H1 (cell line): ENCODE measurements at regions not wholly inside any gene's neighbourhood (a gene's known extent, or its start where the extent isn't known, plus 50 kb on each side); places are given as distances from the start of the nearest gene placed in this dataset.

ENCODE experiments used
- CTCF ChIA-PET: fragments of 300-600 bp; sonication (Branson Sonifier 250); formaldehyde crosslinking; loops from one replicate; lab custom pipeline; 2021; ENCODE audit not compliant: partially characterized antibody; lab: Charles Lee
- POLR2A ChIA-PET: fragments of 300-600 bp; sonication (Branson Sonifier 250); formaldehyde crosslinking; loops from one replicate; lab custom pipeline; 2021; ENCODE audit warnings: inconsistent platforms; ENCODE audit not compliant: partially characterized antibody; lab: Charles Lee
- DNase-seq, 2 experiments: peaks; one replicate each; pipeline versions ENCODE4 v3.0.0 to v3.0.0-alpha.2; 2010 to 2022; ENCODE audit warnings: low spot score in 2 of 2, low read depth in 1 of 2, mixed read lengths in 1 of 2
- FAIRE-seq: peaks from 2 replicates; lab custom pipeline; 2011; peaks lifted over from hg19 to GRCh38; lab: Jason Lieb, UNC
- H2AFZ ChIP-seq: 2 replicates; pipeline ENCODE4 v1.8.1; 2012; ENCODE audit warnings: low read length, inconsistent platforms
- H2AK5ac ChIP-seq: 2 replicates; pipeline ENCODE4 v1.6.1; 2013; ENCODE audit warnings: low read depth, low read length
- H2BK120ac ChIP-seq: replicated peaks from 2 replicates; pipeline ENCODE3; 2013; ENCODE audit warnings: low read depth, low read length, inconsistent platforms
- H2BK12ac ChIP-seq: 2 replicates; pipeline ENCODE4 v1.6.1; 2013; ENCODE audit warnings: low read depth, low read length
- H2BK15ac ChIP-seq: 2 replicates; pipeline ENCODE4 v1.6.1; 2013; ENCODE audit warnings: low read length
- H2BK20ac ChIP-seq: 2 replicates; pipeline ENCODE4 v1.6.1; 2013; ENCODE audit warnings: low read length
- H2BK5ac ChIP-seq: 2 replicates; pipeline ENCODE4 v1.6.1; 2013; ENCODE audit warnings: low read depth, low read length
- H3K14ac ChIP-seq: 2 replicates; pipeline ENCODE4 v1.6.1; 2013; ENCODE audit warnings: inconsistent platforms; ENCODE audit not compliant: insufficient read length
- H3K18ac ChIP-seq: 2 replicates; pipeline ENCODE4 v1.6.1; 2013; ENCODE audit warnings: low read length; ENCODE audit errors: extremely low read depth
- H3K23ac ChIP-seq: 2 replicates; pipeline ENCODE4 v1.6.1; 2013; ENCODE audit warnings: inconsistent platforms; ENCODE audit not compliant: insufficient read length
- H3K23me2 ChIP-seq: 2 replicates; pipeline ENCODE4 v1.6.1; 2013; ENCODE audit warnings: low read depth, low read length
- H3K27ac ChIP-seq: 2 replicates; pipeline ENCODE4 v1.6.1; 2011; ENCODE audit warnings: low read depth, low read length, inconsistent platforms
- H3K27me3 ChIP-seq, 4 experiments: replicated peaks in 1 of 4; 1 replicate in 1 of 4; 2 replicates in 3 of 4; pipeline versions ENCODE4 v1.6.1 to v1.8.1; 2011 to 2013; ENCODE audit warnings: low read length in 3 of 4, mild to moderate bottlenecking in 3 of 4, inconsistent platforms in 2 of 4, mixed read lengths in 2 of 4, moderate library complexity in 1 of 4; ENCODE audit not compliant: control insufficient read depth in 3 of 4, insufficient read depth in 3 of 4; ENCODE audit errors: extremely low read depth in 1 of 4
- H3K36me3 ChIP-seq, 4 experiments: 2 replicates each; pipeline versions ENCODE4 v1.6.1 to v1.8.1; 2011 to 2013; ENCODE audit warnings: mild to moderate bottlenecking in 4 of 4, low read length in 3 of 4, moderate library complexity in 2 of 4, control low read depth in 1 of 4, inconsistent platforms in 1 of 4; ENCODE audit not compliant: insufficient read depth in 4 of 4, control insufficient read depth in 2 of 4
- H3K4ac ChIP-seq: replicated peaks from 2 replicates; pipeline ENCODE3; 2013; ENCODE audit warnings: low read length, low read depth, mixed read lengths, inconsistent platforms; ENCODE audit not compliant: insufficient read length
- H3K4me1 ChIP-seq, 4 experiments: replicated peaks in 1 of 4; 1 replicate in 1 of 4; 2 replicates in 3 of 4; pipeline versions ENCODE4 v1.6.1 to v1.8.1; 2011 to 2013; ENCODE audit warnings: low read length in 3 of 4, inconsistent platforms in 2 of 4, mixed read lengths in 1 of 4; ENCODE audit not compliant: insufficient read depth in 4 of 4, control insufficient read depth in 3 of 4
- H3K4me2 ChIP-seq, 2 experiments: 2 replicates each; pipeline versions ENCODE4 v1.6.1 to v1.8.1; 2011 to 2013; ENCODE audit warnings: low read depth in 2 of 2, low read length in 2 of 2, control low read depth in 1 of 2, inconsistent platforms in 1 of 2, mild to moderate bottlenecking in 1 of 2; ENCODE audit not compliant: insufficient read depth in 1 of 2
- H3K4me3 ChIP-seq, 4 experiments: fragments of 200-600, 300-600 bp in 1 of 4; sonication (generic), shearing (Covaris generic), sonication (Bioruptor Twin) in 1 of 4; 2 replicates each; pipeline versions ENCODE4 v1.5.1 to v1.8.1; 2011 to 2016; ENCODE audit warnings: low read length in 4 of 4, low read depth in 3 of 4, control low read depth in 2 of 4, inconsistent platforms in 2 of 4, mild to moderate bottlenecking in 2 of 4, mixed read lengths in 1 of 4, moderate library complexity in 1 of 4; ENCODE audit not compliant: insufficient read depth in 2 of 4; ENCODE audit errors: extremely low read depth in 1 of 4
- H3K56ac ChIP-seq: replicated peaks from 2 replicates; pipeline ENCODE3; 2013; ENCODE audit warnings: low read depth, mild to moderate bottlenecking, mixed read lengths, low read length, inconsistent platforms; ENCODE audit not compliant: insufficient read length
- H3K79me1 ChIP-seq: 2 replicates; pipeline ENCODE4 v1.6.1; 2013; ENCODE audit warnings: low read depth, low read length, control low read depth
- H3K79me2 ChIP-seq, 2 experiments: 2 replicates each; pipeline versions ENCODE4 v1.6.1 to v1.8.1; 2012 to 2013; ENCODE audit warnings: low read length in 2 of 2, mild to moderate bottlenecking in 2 of 2, inconsistent platforms in 1 of 2; ENCODE audit not compliant: insufficient read depth in 2 of 2, control insufficient read depth in 1 of 2
- H3K9ac ChIP-seq, 4 experiments: replicated peaks in 1 of 4; 1 replicate in 1 of 4; 2 replicates in 3 of 4; pipeline versions ENCODE4 v1.6.1 to v1.8.1; 2011 to 2013; ENCODE audit warnings: low read depth in 3 of 4, low read length in 3 of 4, control low read depth in 2 of 4, mild to moderate bottlenecking in 2 of 4, moderate library complexity in 2 of 4, inconsistent platforms in 1 of 4; ENCODE audit errors: extremely low read depth in 1 of 4
- H3K9me3 ChIP-seq, 2 experiments: 2 replicates each; pipeline versions ENCODE4 v1.6.1 to v1.8.1; 2012 to 2013; ENCODE audit warnings: mild to moderate bottlenecking in 2 of 2, moderate library complexity in 2 of 2, control low read depth in 1 of 2, inconsistent platforms in 1 of 2, low read depth in 1 of 2, low read length in 1 of 2, mixed read lengths in 1 of 2; ENCODE audit not compliant: insufficient read depth in 2 of 2
- H4K20me1 ChIP-seq, 2 experiments: replicated peaks in 1 of 2; 2 replicates each; pipeline versions ENCODE3 to v1.8.1; 2011 to 2013; ENCODE audit warnings: inconsistent platforms in 2 of 2, low read length in 2 of 2, mild to moderate bottlenecking in 1 of 2; ENCODE audit not compliant: insufficient read depth in 2 of 2, control insufficient read depth in 1 of 2
- H4K5ac ChIP-seq: 2 replicates; pipeline ENCODE4 v1.6.1; 2013; ENCODE audit warnings: low read length, low read depth, mixed read lengths, inconsistent platforms; ENCODE audit not compliant: insufficient read length
- H4K8ac ChIP-seq: 2 replicates; pipeline ENCODE4 v1.8.0; 2013; ENCODE audit warnings: mild to moderate bottlenecking, moderate library complexity, low read length, inconsistent platforms; ENCODE audit not compliant: insufficient read depth; ENCODE audit errors: extremely low read depth
- H4K91ac ChIP-seq: replicated peaks from 2 replicates; pipeline ENCODE3; 2013; ENCODE audit warnings: low read length, mixed read lengths, inconsistent platforms; ENCODE audit not compliant: insufficient read length
- ATF3 ChIP-seq: IDR thresholded peaks from 2 replicates; pipeline ENCODE4 v1.6.1; 2011; ENCODE audit warnings: low read depth, mild to moderate bottlenecking, low read length; ENCODE audit not compliant: insufficient read depth
- BCL11A ChIP-seq, 2 experiments: IDR thresholded peaks; one replicate each; pipeline ENCODE4 v1.6.1; 2011; ENCODE audit warnings: low read depth in 2 of 2, low read length in 2 of 2, mild to moderate bottlenecking in 2 of 2
- EGR1 ChIP-seq: IDR thresholded peaks from 2 replicates; pipeline ENCODE4 v1.6.1; 2011; ENCODE audit warnings: low read depth, low read length, borderline replicate concordance
- FOSL1 ChIP-seq: IDR thresholded peaks from 2 replicates; pipeline ENCODE4 v1.6.1; 2011; ENCODE audit warnings: mild to moderate bottlenecking, low read depth, low read length, moderate library complexity; ENCODE audit not compliant: insufficient read depth
- HDAC2 ChIP-seq, 2 experiments: fragments of 300-600 bp in 1 of 2; sonication (generic) in 1 of 2; IDR thresholded peaks; 2 replicates each; pipeline ENCODE4 v1.6.1; 2011 to 2012; ENCODE audit warnings: low read depth in 2 of 2, low read length in 2 of 2, mild to moderate bottlenecking in 2 of 2, moderate library complexity in 2 of 2, borderline replicate concordance in 1 of 2, inconsistent platforms in 1 of 2
- KDM4A ChIP-seq: IDR thresholded peaks from one replicate; pipeline ENCODE4 v1.7.1; 2012; ENCODE audit warnings: low read depth, mild to moderate bottlenecking, moderate library complexity, low read length, inconsistent platforms; ENCODE audit not compliant: severe bottlenecking
- KDM5A ChIP-seq: fragments of 200-600 bp; IDR thresholded peaks from 2 replicates; pipeline ENCODE4 v1.7.1; 2012; ENCODE audit warnings: mild to moderate bottlenecking, low read length, inconsistent platforms, mixed read lengths
- POLR2A ChIP-seq, 2 experiments: IDR thresholded peaks; 1 replicate in 1 of 2; 2 replicates in 1 of 2; pipeline ENCODE4 v1.6.1; 2011; ENCODE audit warnings: low read depth in 2 of 2, low read length in 2 of 2, mild to moderate bottlenecking in 2 of 2; ENCODE audit errors: control extremely low read depth in 1 of 2
- POU5F1 ChIP-seq: IDR thresholded peaks from 2 replicates; pipeline ENCODE4 v1.6.1; 2011; ENCODE audit warnings: low read depth, mild to moderate bottlenecking, low read length, moderate library complexity
- SAP30 ChIP-seq: fragments of 300-600 bp; sonication (generic); IDR thresholded peaks from 2 replicates; pipeline ENCODE4 v1.7.1; 2012; ENCODE audit warnings: low read length, moderate library complexity, mild to moderate bottlenecking, inconsistent platforms; ENCODE audit not compliant: insufficient read depth, insufficient replicate concordance
- SRF ChIP-seq: IDR thresholded peaks from 2 replicates; pipeline ENCODE4 v1.6.1; 2011; ENCODE audit warnings: mild to moderate bottlenecking, low read depth, low read length, moderate library complexity
- TAF1 ChIP-seq: IDR thresholded peaks from 2 replicates; pipeline ENCODE4 v1.6.1; 2011; ENCODE audit warnings: mild to moderate bottlenecking, low read depth, low read length
- TAF7 ChIP-seq: optimal IDR thresholded peaks from 2 replicates; pipeline ENCODE3; 2011; ENCODE audit warnings: low read depth, mild to moderate bottlenecking, inconsistent platforms, low read length, moderate library complexity, borderline replicate concordance
- YY1 ChIP-seq: IDR thresholded peaks from 2 replicates; pipeline ENCODE4 v1.6.1; 2011; ENCODE audit warnings: low read depth, mild to moderate bottlenecking, low read length
- WGBS, 2 experiments: shearing (Covaris generic) in 1 of 2; methylation state at CpG; one replicate each; pipeline versions ENCODE4 v1.1.6 to v1.1.7; 2013 to 2015; ENCODE audit warnings: low lambda C conversion rate in 2 of 2, mixed read lengths in 2 of 2, inconsistent platforms in 1 of 2, low coverage in 1 of 2, missing lambda C conversion rate in 1 of 2; ENCODE audit not compliant: insufficient replicate concordance in 2 of 2, insufficient coverage in 1 of 2, insufficient read length in 1 of 2; ENCODE audit errors: extremely low coverage in 1 of 2, missing lambda C conversion rate in 1 of 2; 5-methylcytosine and 5-hydroxymethylcytosine counted together

- Histone ChIP-seq H3K27ac (no peak overlapping the region), H3K79me1 (no peaks in the 10 kb centered on the region), H3K18ac (no peak overlapping the region), H4K20me1 (no peaks in the 10 kb centered on the region), H3K9me3 (no peaks in the 10 kb centered on the region), H3K23me2 (no peaks in the 10 kb centered on the region), H2BK5ac (no peak overlapping the region), H3K14ac (no peak overlapping the region), H3K4me2 (no peak overlapping the region), H2BK15ac (no peak overlapping the region), H3K27me3 (peaks cover 0 to 1% (median 0%) of the 10 kb centered on the region in 4 experiments; a peak in 1 of 7 replicates), H3K4me1 (no peaks in the 10 kb centered on the region), H2BK12ac (no peak overlapping the region), H4K5ac (no peak overlapping the region), H3K56ac (no peak overlapping the region), H4K91ac (no peak overlapping the region), H3K4me3 (no peak overlapping the region), H3K36me3 (no peaks in the 10 kb centered on the region), H2BK20ac (no peak overlapping the region), H3K23ac (no peak overlapping the region), H3K79me2 (no peaks in the 10 kb centered on the region), H3K4ac (no peak overlapping the region), H4K8ac (no peak overlapping the region), H2BK120ac (no peak overlapping the region), H3K9ac (no peak overlapping the region), H2AFZ (no peak overlapping the region), H2AK5ac (no peak overlapping the region)
- no peak for DNase-seq
- POLR2A ChIA-PET = no interaction called here
- CTCF ChIA-PET = interaction anchor here (0.7 to 1.8 kb wide), 3 partner anchors 21 to 254 kb away, joined by 3 to 8 read pairs (median 3); no protein-coding TSS in a partner anchor
- WGBS, 2 experiments = 94% methylated on average over 2 of the region's 2 CpGs; no CpG with 5 or more reads in 1 of the 2 experiments
- no peak for FAIRE-seq
- no peak for TF ChIP-seq YY1
- TF ChIP-seq FOSL1 = no peak
- no peak for TF ChIP-seq KDM5A
- TF ChIP-seq BCL11A (IDR thresholded peaks at IDR 0.05; ENCODE audit: low read depth in 2 of 2, low read length in 2 of 2) = no peak
- no peak for TF ChIP-seq HDAC2 (IDR thresholded peaks at IDR 0.05; ENCODE audit: borderline replicate concordance in 1 of 2, low read depth in 2 of 2, low read length in 2 of 2)
- TF ChIP-seq POU5F1 = no peak
- no peak for TF ChIP-seq POLR2A (IDR thresholded peaks at IDR 0.05; ENCODE audit: control extremely low read depth in 1 of 2, low read depth in 2 of 2, low read length in 2 of 2)
- no peak for TF ChIP-seq TAF7
- no peak for TF ChIP-seq SAP30
- no peak for TF ChIP-seq KDM4A
- TF ChIP-seq EGR1 = no peak
- no peak for TF ChIP-seq TAF1
- no peak for TF ChIP-seq SRF
- TF ChIP-seq ATF3 = no peak
These were observed 285.6 kb downstream of the ETS1 start for GRCh38 chr11:128301756-128302155.
